SK-N-SH (cell line): ENCODE measurements at regions not wholly inside any gene's neighbourhood (a gene's known extent, or its start where the extent isn't known, plus 50 kb on each side); places are given as distances from the start of the nearest gene placed in this dataset.

Experiments
- ELF1 ChIP-seq: IDR thresholded peaks from 2 replicates; pipeline ENCODE4 v1.4.0; 2012
- JUND ChIP-seq: IDR thresholded peaks from 2 replicates; pipeline ENCODE4 v1.4.0; 2012
- POLR2AphosphoS5 ChIP-seq: IDR thresholded peaks from 2 replicates; pipeline ENCODE4 v1.6.1; 2012; ENCODE audit warnings: low read depth, low read length
- TCF12 ChIP-seq: IDR thresholded peaks from 2 replicates; pipeline ENCODE4 v1.4.0; 2012
- TF ChIP-seq, protein P1 (sequence below): fragments of 150-350 bp; IDR thresholded peaks from 2 replicates; pipeline ENCODE4 v1.6.1; 2017; ENCODE audit warnings: antibody characterized with exemption, low read length, low read depth, borderline replicate concordance

DNA sequence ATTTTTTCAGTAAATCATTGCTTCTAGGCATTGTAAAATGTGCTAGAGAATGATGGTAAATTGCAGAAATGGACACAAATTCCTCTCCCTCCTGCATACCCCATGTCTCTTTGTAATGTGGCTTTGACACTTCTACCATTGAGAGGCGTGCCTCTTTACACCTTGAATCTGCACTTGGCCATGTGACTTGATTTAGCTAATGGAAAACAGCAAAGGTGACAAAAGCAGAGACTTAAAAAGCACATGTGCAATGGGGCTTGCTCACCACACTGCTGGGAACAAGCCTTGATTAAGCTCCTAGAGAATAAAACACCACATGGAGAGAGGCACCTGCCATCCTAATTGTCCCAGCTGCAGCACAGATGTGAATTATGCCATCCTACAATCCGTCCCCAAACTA is 69.9 kb upstream of the NAA35 start:
- no peak for TF ChIP-seq ELF1
- TF ChIP-seq TCF12 = no peak
- no peak for TF ChIP-seq JUND
- no peak for TF ChIP-seq POLR2AphosphoS5
- TF ChIP-seq, protein P1, sequence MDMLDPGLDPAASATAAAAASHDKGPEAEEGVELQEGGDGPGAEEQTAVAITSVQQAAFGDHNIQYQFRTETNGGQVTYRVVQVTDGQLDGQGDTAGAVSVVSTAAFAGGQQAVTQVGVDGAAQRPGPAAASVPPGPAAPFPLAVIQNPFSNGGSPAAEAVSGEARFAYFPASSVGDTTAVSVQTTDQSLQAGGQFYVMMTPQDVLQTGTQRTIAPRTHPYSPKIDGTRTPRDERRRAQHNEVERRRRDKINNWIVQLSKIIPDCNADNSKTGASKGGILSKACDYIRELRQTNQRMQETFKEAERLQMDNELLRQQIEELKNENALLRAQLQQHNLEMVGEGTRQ = no peak
